GM12891 (cell line): ENCODE measurements at regions not wholly inside any gene's neighbourhood (a gene's known extent, or its start where the extent isn't known, plus 50 kb on each side); places are given as distances from the start of the nearest gene placed in this dataset.
A peak's percentile ranks its signal among the peaks of the same experiment; 100 is the strongest.

Source experiments
- DNase-seq: peaks from one replicate; pipeline ENCODE4 v3.0.0; 2011; ENCODE audit warnings: low spot score; ENCODE audit not compliant: insufficient read length
- FAIRE-seq: peaks from 2 replicates; lab custom pipeline; 2011; peaks lifted over from hg19 to GRCh38; lab: Jason Lieb, UNC
- PAX5 ChIP-seq: IDR thresholded peaks from 2 replicates; pipeline ENCODE4 v1.6.1; 2011; ENCODE audit warnings: low read length, moderate library complexity, mild to moderate bottlenecking; ENCODE audit not compliant: insufficient read depth, severe bottlenecking
- POLR2A ChIP-seq: IDR thresholded peaks from 2 replicates; pipeline ENCODE4 v1.6.1; 2011; ENCODE audit warnings: low read depth, low read length, control low read depth
- POLR2AphosphoS5 ChIP-seq: IDR thresholded peaks from 2 replicates; pipeline ENCODE4 v1.6.1; 2011; ENCODE audit warnings: low read depth, low read length, control low read depth
- POU2F2 ChIP-seq: IDR thresholded peaks from 2 replicates; pipeline ENCODE4 v1.6.1; 2011; ENCODE audit warnings: low read depth, mild to moderate bottlenecking, control low read depth, low read length, moderate library complexity
- SPI1 ChIP-seq: IDR thresholded peaks from 2 replicates; pipeline ENCODE4 v1.6.1; 2011; ENCODE audit warnings: low read depth, low read length, control low read depth
- TAF1 ChIP-seq: IDR thresholded peaks from 2 replicates; pipeline ENCODE4 v1.6.1; 2011; ENCODE audit warnings: low read depth, low read length, control low read depth

GRCh38 chr20:4083098-4083865 lies 65.3 kb upstream of the SMOX start:
- TF ChIP-seq POU2F2 (no peak), POLR2A (no peak), PAX5 (no peak), POLR2AphosphoS5 (no peak), TAF1 (no peak), SPI1 (no peak)
- FAIRE-seq: no peak

GRCh38 chr20:4082406-4083097 lies 66.1 kb upstream of the SMOX start:
- TF ChIP-seq TAF1 (no peak), POLR2AphosphoS5 (no peak), POU2F2 (no peak)
- no peak for DNase-seq
- peak; percentile 71 for FAIRE-seq

More at GRCh38 chr20:4083098-4083865, 65.3 kb upstream of the SMOX start:
- no peak for DNase-seq

- FAIRE-seq: no peak
- no peak for TF ChIP-seq PAX5
- no peak for TF ChIP-seq TAF1
- TF ChIP-seq POLR2AphosphoS5: no peak
- no peak for TF ChIP-seq POU2F2
- TF ChIP-seq POLR2A: no peak
- no peak for TF ChIP-seq SPI1
- DNase-seq: no peak
These were observed 66.1 kb upstream of the RNF24 start for GRCh38 chr20:4081421-4081820.

- no peak for TF ChIP-seq POLR2A
- no peak for TF ChIP-seq POLR2AphosphoS5
- TF ChIP-seq TAF1: no peak
- TF ChIP-seq PAX5: no peak
- TF ChIP-seq POU2F2: no peak
- TF ChIP-seq SPI1: no peak
- FAIRE-seq (no peak), DNase-seq (no peak)
These were observed 61.3 kb upstream of the RNF24 start for GRCh38 chr20:4076671-4077070.

GRCh38 chr20:4076033-4076432 lies 60.7 kb upstream of the RNF24 start:
- no peak for TF ChIP-seq SPI1
- TF ChIP-seq POU2F2: no peak
- TF ChIP-seq TAF1: no peak
- no peak for TF ChIP-seq POLR2AphosphoS5
- TF ChIP-seq PAX5: no peak
- TF ChIP-seq POLR2A: no peak
- DNase-seq: no peak
- FAIRE-seq: no peak

GRCh38 chr20:4074877-4075455 lies 59.6 kb upstream of the RNF24 start:
- FAIRE-seq (no peak), DNase-seq (no peak)

GRCh38 chr20:4073852-4074741 lies 58.7 kb upstream of the RNF24 start:
- TF ChIP-seq SPI1 (no peak), PAX5 (no peak), TAF1 (no peak), POLR2AphosphoS5 (no peak), POU2F2 (no peak), POLR2A (no peak)
- DNase-seq (no peak), FAIRE-seq (no peak)

More at GRCh38 chr20:4074877-4075455, 59.6 kb upstream of the RNF24 start:
- no peak for TF ChIP-seq PAX5
- TF ChIP-seq TAF1: no peak
- no peak for TF ChIP-seq POU2F2
- TF ChIP-seq POLR2AphosphoS5: no peak
- no peak for TF ChIP-seq POLR2A
- TF ChIP-seq SPI1: no peak

- no peak for DNase-seq
- no peak for FAIRE-seq
- TF ChIP-seq POU2F2 (no peak), POLR2A (no peak), SPI1 (no peak), TAF1 (no peak), POLR2AphosphoS5 (no peak), PAX5 (no peak)
These were observed 55.9 kb upstream of the RNF24 start for GRCh38 chr20:4071178-4071693.
